ENCODE measurements at regions not wholly inside any gene's neighbourhood (a gene's known extent, or its start where the extent isn't known, plus 50 kb on each side); places are given as distances from the start of the nearest gene placed in this dataset.

- 69 to 78% methylated on average over 11 of the region's 11 CpGs for WGBS, 2 donors
- Histone ChIP-seq H3K36me3 (replicated peaks in 1 of 2; ENCODE audit: insufficient read depth in 1 of 2, low read depth in 2 of 2) (no peaks in the 10 kb centered on the region), H3K4me3 (no peak overlapping the region), H3K27me3 (no peaks in the 10 kb centered on the region), H3K27ac (peak overlapping the region in 1 of 4 donors; percentile 18), H3K4me1 (no peaks in the 10 kb centered on the region), H3K9me3 (peaks cover 0 to 4% (median 0%) of the 10 kb centered on the region in 3 donors)
- TF ChIP-seq CTCF (IDR thresholded peaks at IDR 0.05) (no peak), POLR2A (IDR thresholded peaks at IDR 0.05) (no peak)
- DNase-seq (peak in 2 of 4 donors; percentile 40 to 53), ATAC-seq (no peak)
- intact Hi-C loops (cut with DNase I), result no loop called here
Observed at GRCh38 chr2:42867093-42868065, 75.0 kb upstream of the HAAO start.

GRCh38 chr2:42865884-42866881 lies 73.8 kb upstream of the HAAO start:
- intact Hi-C loops (cut with DNase I), result no loop called here
- H3K9me3 ChIP-seq, result peaks cover 0 to 4% (median 0%) of the 10 kb centered on the region in 3 donors
- DNase-seq, result peak in 2 of 4 donors; percentile 24 to 36
- H3K4me1 ChIP-seq, result no peaks in the 10 kb centered on the region
- H3K27me3 ChIP-seq, result no peaks in the 10 kb centered on the region
- H3K36me3 ChIP-seq (replicated peaks in 1 of 2; ENCODE audit: insufficient read depth in 1 of 2, low read depth in 2 of 2), result no peaks in the 10 kb centered on the region
- 78 to 81% methylated on average over 11 to 15 of the region's 15 CpGs for WGBS, 2 donors
- no peak for TF ChIP-seq POLR2A (IDR thresholded peaks at IDR 0.05)
- TF ChIP-seq CTCF (IDR thresholded peaks at IDR 0.05), result no peak
- peak overlapping the region in 1 of 4 donors; percentile 18 for H3K27ac ChIP-seq
- peak; percentile 57 for ATAC-seq
- no peak overlapping the region for H3K4me3 ChIP-seq

GRCh38 chr2:42864641-42865280 lies 72.4 kb upstream of the HAAO start:
- H3K36me3 ChIP-seq (replicated peaks in 1 of 2; ENCODE audit: insufficient read depth in 1 of 2, low read depth in 2 of 2), result no peaks in the 10 kb centered on the region
- ATAC-seq (no peak), DNase-seq (no peak)
- H3K9me3 ChIP-seq, result peaks cover 0 to 4% (median 0%) of the 10 kb centered on the region in 3 donors
- no peak overlapping the region for H3K4me3 ChIP-seq
- H3K27ac ChIP-seq, result no peak overlapping the region
- TF ChIP-seq POLR2A (IDR thresholded peaks at IDR 0.05) (no peak), CTCF (IDR thresholded peaks at IDR 0.05) (no peak)
- WGBS, 2 donors, result 90 to 93% methylated on average over 8 of the region's 8 CpGs
- intact Hi-C loops (cut with DNase I), result no loop called here
- no peaks in the 10 kb centered on the region for H3K27me3 ChIP-seq
- H3K4me1 ChIP-seq, result no peaks in the 10 kb centered on the region

- no peak for DNase-seq
Observed at GRCh38 chr2:42864222-42864621, 71.8 kb upstream of the HAAO start.

More at GRCh38 chr2:42864222-42864621, 71.8 kb upstream of the HAAO start:
- no peaks in the 10 kb centered on the region for H3K27me3 ChIP-seq
- H3K4me1 ChIP-seq, result no peaks in the 10 kb centered on the region
- WGBS, 2 donors, result 75 to 81% methylated on average over 6 of the region's 6 CpGs
- TF ChIP-seq POLR2A (IDR thresholded peaks at IDR 0.05), result no peak
- H3K36me3 ChIP-seq (replicated peaks in 1 of 2; ENCODE audit: insufficient read depth in 1 of 2, low read depth in 2 of 2), result no peaks in the 10 kb centered on the region
- no peak overlapping the region for H3K27ac ChIP-seq
- peaks cover 0 to 4% (median 0%) of the 10 kb centered on the region in 3 donors for H3K9me3 ChIP-seq
- H3K4me3 ChIP-seq, result no peak overlapping the region
- intact Hi-C loops (cut with DNase I), result no loop called here
- ATAC-seq, result no peak

All from body of pancreas (tissue), 4 donors.